Cardiac fibroblast (primary cell): ENCODE measurements at regions not wholly inside any gene's neighbourhood (a gene's known extent, or its start where the extent isn't known, plus 50 kb on each side); places are given as distances from the start of the nearest gene placed in this dataset.

Experiments used
- DNase-seq, 2 donors: peaks; one replicate each; pipeline versions ENCODE4 v3.0.0 to v3.0.0-alpha.2; 2010; ENCODE audit warnings: low read depth in 2 of 2
- H3K4me3 ChIP-seq, 2 donors: replicated peaks in 1 of 2; 1 replicate in 1 of 2; 2 replicates in 1 of 2; pipeline ENCODE4 v1.5.1; 2011; ENCODE audit warnings: low read depth in 2 of 2, low read length in 2 of 2, mild to moderate bottlenecking in 2 of 2, moderate library complexity in 1 of 2
- TF ChIP-seq, protein P1 (sequence below): IDR thresholded peaks from one replicate; pipeline ENCODE4 v1.5.1; 2011; ENCODE audit warnings: low read depth, mild to moderate bottlenecking, low read length, inconsistent platforms

GRCh38 chr14:86627080-86627479 lies 1097.1 kb downstream of the FLRT2 start:
- DNase-seq, result no peak
- TF ChIP-seq, protein P1, sequence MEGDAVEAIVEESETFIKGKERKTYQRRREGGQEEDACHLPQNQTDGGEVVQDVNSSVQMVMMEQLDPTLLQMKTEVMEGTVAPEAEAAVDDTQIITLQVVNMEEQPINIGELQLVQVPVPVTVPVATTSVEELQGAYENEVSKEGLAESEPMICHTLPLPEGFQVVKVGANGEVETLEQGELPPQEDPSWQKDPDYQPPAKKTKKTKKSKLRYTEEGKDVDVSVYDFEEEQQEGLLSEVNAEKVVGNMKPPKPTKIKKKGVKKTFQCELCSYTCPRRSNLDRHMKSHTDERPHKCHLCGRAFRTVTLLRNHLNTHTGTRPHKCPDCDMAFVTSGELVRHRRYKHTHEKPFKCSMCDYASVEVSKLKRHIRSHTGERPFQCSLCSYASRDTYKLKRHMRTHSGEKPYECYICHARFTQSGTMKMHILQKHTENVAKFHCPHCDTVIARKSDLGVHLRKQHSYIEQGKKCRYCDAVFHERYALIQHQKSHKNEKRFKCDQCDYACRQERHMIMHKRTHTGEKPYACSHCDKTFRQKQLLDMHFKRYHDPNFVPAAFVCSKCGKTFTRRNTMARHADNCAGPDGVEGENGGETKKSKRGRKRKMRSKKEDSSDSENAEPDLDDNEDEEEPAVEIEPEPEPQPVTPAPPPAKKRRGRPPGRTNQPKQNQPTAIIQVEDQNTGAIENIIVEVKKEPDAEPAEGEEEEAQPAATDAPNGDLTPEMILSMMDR, result no peak
- H3K4me3 ChIP-seq, result no peak overlapping the region

- TF ChIP-seq, protein P1, result no peak
- no peak overlapping the region for H3K4me3 ChIP-seq
- DNase-seq, result no peak
These were observed 1096.6 kb downstream of the FLRT2 start for GRCh38 chr14:86626530-86626929.

- DNase-seq, result peak in 1 of 2 donors; percentile 13
- TF ChIP-seq, protein P1, result no peak
These were observed 1095.7 kb downstream of the FLRT2 start for GRCh38 chr14:86625637-86626036.

DNA sequence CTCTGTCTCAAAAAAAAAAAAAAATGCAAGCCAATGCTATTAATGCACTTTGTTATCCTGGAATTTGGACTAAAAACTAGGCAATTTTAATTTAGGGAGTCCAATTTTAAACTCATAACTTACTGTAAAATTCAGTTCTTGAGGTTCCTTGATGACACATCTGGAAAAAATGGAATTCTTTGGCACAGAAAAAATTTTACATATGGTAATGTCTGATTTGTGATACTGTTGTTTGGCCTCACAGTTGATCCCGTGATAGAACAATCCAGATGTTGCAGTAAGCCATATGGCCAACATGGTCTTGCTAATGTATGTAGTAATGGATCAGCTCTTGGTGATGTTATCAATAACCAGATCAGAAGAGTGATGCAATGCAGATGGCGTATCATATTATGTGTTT lies 1089.8 kb downstream of the FLRT2 start:
- no peak for DNase-seq

More at GRCh38 chr14:86625637-86626036, 1095.7 kb downstream of the FLRT2 start:
- H3K4me3 ChIP-seq, result no peak overlapping the region

DNA sequence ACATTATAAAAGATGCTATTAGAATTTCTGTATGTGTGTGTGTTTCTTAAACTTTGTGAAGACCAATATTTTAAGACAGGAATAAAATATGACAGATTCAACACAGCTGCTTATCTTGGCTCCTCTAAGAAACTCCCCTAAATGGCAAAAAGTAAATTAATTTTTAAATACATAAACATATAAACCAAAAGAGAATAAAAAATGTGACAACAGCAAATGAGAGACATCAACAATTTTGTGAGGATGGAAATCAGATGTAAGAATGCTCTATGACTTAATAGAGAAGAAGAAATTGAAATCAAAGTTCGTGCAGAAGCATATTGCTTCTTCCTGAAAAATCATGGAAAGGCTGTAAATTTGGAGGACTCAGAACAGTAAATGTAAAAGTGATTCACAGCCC lies 1083.8 kb downstream of the FLRT2 start:
- H3K4me3 ChIP-seq, result no peak overlapping the region
- TF ChIP-seq, protein P1, result no peak
- DNase-seq, result no peak

More for the DNA sequence above, 1089.8 kb downstream of the FLRT2 start:
- H3K4me3 ChIP-seq, result no peak overlapping the region
- TF ChIP-seq, protein P1, result no peak

DNA sequence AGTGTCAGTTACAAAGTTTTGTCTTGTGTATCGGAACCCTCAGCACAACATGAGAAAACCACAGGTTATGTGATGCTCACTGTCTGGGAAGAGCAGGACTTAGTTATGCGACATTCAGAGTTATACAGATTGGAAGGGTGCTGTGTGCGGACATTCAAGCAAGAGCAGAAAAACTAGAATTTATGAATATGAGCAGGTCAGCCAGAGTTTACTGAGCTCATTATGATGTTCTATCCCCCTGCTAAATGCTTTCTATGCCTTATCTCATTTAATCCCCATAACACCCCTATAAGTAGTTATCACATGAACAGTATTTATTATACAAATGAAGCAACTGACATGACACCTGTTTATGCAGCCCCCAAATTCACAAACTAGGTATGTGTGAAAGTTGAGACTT lies 1083.2 kb downstream of the FLRT2 start:
- DNase-seq, result no peak
- H3K4me3 ChIP-seq, result no peak overlapping the region
- TF ChIP-seq, protein P1, result no peak

DNA sequence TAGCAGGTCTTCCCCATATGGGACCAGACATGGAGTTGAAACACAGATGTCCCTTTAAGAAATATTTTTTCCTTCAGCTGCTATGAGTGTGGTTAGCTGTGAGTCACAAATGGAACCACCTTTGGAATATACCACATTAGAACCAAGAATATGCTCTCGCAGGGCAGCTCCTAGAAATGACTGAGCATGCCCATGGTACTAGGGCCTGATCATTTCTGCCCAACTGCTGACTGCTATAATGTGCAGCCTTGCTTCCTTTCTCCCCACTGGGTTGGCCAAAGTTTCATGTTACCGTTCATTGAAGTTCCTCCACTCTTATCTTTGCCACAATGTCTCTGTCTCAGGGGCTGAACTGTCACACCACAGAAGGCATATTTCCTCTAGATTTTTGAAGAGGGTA lies 1074.6 kb downstream of the FLRT2 start:
- no peak for DNase-seq
- H3K4me3 ChIP-seq, result no peak overlapping the region
- TF ChIP-seq, protein P1, result no peak
